ENCODE measurements at regions not wholly inside any gene's neighbourhood (a gene's known extent, or its start where the extent isn't known, plus 50 kb on each side); places are given as distances from the start of the nearest gene placed in this dataset.

GRCh38 chr9:89755821-89756220 lies 151.0 kb downstream of the GADD45G start:
- Histone ChIP-seq H3K4me3 (ENCODE audit: low read depth, low read length) (no peak overlapping the region), H3K4me1 (ENCODE audit: control insufficient read depth, insufficient read depth, low read length) (peaks cover 9% of the 10 kb centered on the region; the same call in 1 of the 2 replicates), H3K9ac (ENCODE audit: low read depth, low read length) (no peak overlapping the region), H3K9me3 (ENCODE audit: control insufficient read depth, insufficient read depth, low read length) (no peaks in the 10 kb centered on the region), H3K36me3 (ENCODE audit: control insufficient read depth, insufficient read depth, low read length) (no peaks in the 10 kb centered on the region), H3K27ac (ENCODE audit: low read depth, low read length) (no peak overlapping the region), H3K27me3 (ENCODE audit: control insufficient read depth, insufficient read depth, low read length) (no peaks in the 10 kb centered on the region)

- no peaks in the 10 kb centered on the region for H3K36me3 ChIP-seq (ENCODE audit: control insufficient read depth, insufficient read depth, low read length)
- no peaks in the 10 kb centered on the region for H3K9me3 ChIP-seq (ENCODE audit: control insufficient read depth, insufficient read depth, low read length)
- no peak overlapping the region for H3K27ac ChIP-seq (ENCODE audit: low read depth, low read length)
- no peak overlapping the region for H3K4me3 ChIP-seq (ENCODE audit: low read depth, low read length)
- no peaks in the 10 kb centered on the region for H3K27me3 ChIP-seq (ENCODE audit: control insufficient read depth, insufficient read depth, low read length)
- H3K4me1 ChIP-seq (ENCODE audit: control insufficient read depth, insufficient read depth, low read length) = peaks cover 7% of the 10 kb centered on the region; the same call in 1 of the 2 replicates
- no peak overlapping the region for H3K9ac ChIP-seq (ENCODE audit: low read depth, low read length)
Observed at GRCh38 chr9:89756891-89757537, 152.2 kb downstream of the GADD45G start.

DNA sequence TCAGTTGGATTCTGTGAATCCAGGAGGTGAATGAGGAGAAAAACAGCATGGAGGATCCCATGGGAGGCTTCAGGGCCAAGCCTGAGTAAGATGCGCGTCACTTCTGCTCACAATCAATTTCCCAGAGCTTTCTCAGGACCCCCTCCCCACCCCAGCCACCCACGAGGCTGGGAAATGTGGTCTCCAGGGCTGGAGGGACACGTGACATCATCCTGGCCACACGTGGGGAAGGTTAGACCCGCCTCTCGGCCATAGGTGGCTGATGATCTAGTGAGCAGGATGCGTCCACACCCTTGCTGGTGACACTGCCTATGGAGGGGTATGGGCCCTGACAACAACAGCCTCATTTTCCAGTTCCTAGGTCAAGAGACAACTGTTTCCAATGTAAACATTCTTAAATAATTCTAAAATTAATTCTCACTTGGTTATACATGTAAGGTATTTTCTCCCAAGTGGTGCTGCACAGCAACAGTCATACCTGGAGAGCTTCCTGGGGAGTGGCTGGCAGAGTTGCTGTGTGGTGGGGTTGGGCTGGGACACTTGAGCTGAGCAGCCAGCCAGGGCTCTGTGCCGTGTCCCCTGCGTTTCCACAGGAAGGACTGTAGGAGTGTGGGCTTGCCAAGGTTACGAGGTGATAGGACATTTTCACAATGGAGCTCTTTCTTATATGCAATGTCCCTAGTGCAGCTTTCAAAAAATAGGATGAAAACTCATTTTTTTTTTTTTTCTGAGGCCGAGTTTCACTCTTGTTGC lies 153.1 kb downstream of the GADD45G start:
- H3K4me1 ChIP-seq (ENCODE audit: control insufficient read depth, insufficient read depth, low read length) = peaks cover 7% of the 10 kb centered on the region; the same call in 1 of the 2 replicates
- no peak overlapping the region for H3K27ac ChIP-seq (ENCODE audit: low read depth, low read length)
- H3K9ac ChIP-seq (ENCODE audit: low read depth, low read length) = no peak overlapping the region
- H3K27me3 ChIP-seq (ENCODE audit: control insufficient read depth, insufficient read depth, low read length) = no peaks in the 10 kb centered on the region
- no peaks in the 10 kb centered on the region for H3K9me3 ChIP-seq (ENCODE audit: control insufficient read depth, insufficient read depth, low read length)
- H3K4me3 ChIP-seq (ENCODE audit: low read depth, low read length) = no peak overlapping the region
- H3K36me3 ChIP-seq (ENCODE audit: control insufficient read depth, insufficient read depth, low read length) = no peaks in the 10 kb centered on the region

GRCh38 chr9:89759572-89759971 lies 154.8 kb downstream of the GADD45G start:
- H3K9me3 ChIP-seq (ENCODE audit: control insufficient read depth, insufficient read depth, low read length) = no peaks in the 10 kb centered on the region
- H3K36me3 ChIP-seq (ENCODE audit: control insufficient read depth, insufficient read depth, low read length) = no peaks in the 10 kb centered on the region
- no peak overlapping the region for H3K9ac ChIP-seq (ENCODE audit: low read depth, low read length)
- no peaks in the 10 kb centered on the region for H3K4me1 ChIP-seq (ENCODE audit: control insufficient read depth, insufficient read depth, low read length)
- no peak overlapping the region for H3K4me3 ChIP-seq (ENCODE audit: low read depth, low read length)
- H3K27me3 ChIP-seq (ENCODE audit: control insufficient read depth, insufficient read depth, low read length) = no peaks in the 10 kb centered on the region
- H3K27ac ChIP-seq (ENCODE audit: low read depth, low read length) = no peak overlapping the region

GRCh38 chr9:89760123-89760522 lies 155.3 kb downstream of the GADD45G start:
- no peaks in the 10 kb centered on the region for H3K36me3 ChIP-seq (ENCODE audit: control insufficient read depth, insufficient read depth, low read length)
- H3K9ac ChIP-seq (ENCODE audit: low read depth, low read length) = no peak overlapping the region
- H3K9me3 ChIP-seq (ENCODE audit: control insufficient read depth, insufficient read depth, low read length) = no peaks in the 10 kb centered on the region
- no peak overlapping the region for H3K4me3 ChIP-seq (ENCODE audit: low read depth, low read length)
- no peaks in the 10 kb centered on the region for H3K4me1 ChIP-seq (ENCODE audit: control insufficient read depth, insufficient read depth, low read length)
- H3K27ac ChIP-seq (ENCODE audit: low read depth, low read length) = no peak overlapping the region
- no peaks in the 10 kb centered on the region for H3K27me3 ChIP-seq (ENCODE audit: control insufficient read depth, insufficient read depth, low read length)

DNA sequence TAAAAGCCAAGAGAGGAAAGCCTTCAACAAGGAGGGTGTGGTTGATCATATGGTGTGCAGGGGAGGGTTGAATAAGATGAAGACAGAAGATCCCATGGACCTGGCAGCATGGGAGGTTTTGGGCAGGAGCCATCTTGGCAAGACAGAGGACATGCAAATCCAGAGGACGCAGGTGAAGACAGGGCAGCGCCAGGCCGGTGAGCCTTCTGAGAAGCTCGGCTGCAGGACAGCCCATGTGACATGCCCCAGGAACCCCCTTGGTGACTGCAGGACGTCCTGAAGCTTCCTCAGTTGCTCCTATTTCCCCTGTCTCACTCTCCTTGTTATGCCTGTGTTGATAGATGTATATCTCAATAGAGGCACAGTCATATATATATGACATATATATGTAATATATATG lies 159.4 kb downstream of the GADD45G start:
- H3K36me3 ChIP-seq (ENCODE audit: control insufficient read depth, insufficient read depth, low read length) = no peaks in the 10 kb centered on the region
- no peak overlapping the region for H3K27ac ChIP-seq (ENCODE audit: low read depth, low read length)
- H3K4me1 ChIP-seq (ENCODE audit: control insufficient read depth, insufficient read depth, low read length) = no peaks in the 10 kb centered on the region
- no peak overlapping the region for H3K9ac ChIP-seq (ENCODE audit: low read depth, low read length)
- no peaks in the 10 kb centered on the region for H3K27me3 ChIP-seq (ENCODE audit: control insufficient read depth, insufficient read depth, low read length)
- H3K9me3 ChIP-seq (ENCODE audit: control insufficient read depth, insufficient read depth, low read length) = no peaks in the 10 kb centered on the region
- no peak overlapping the region for H3K4me3 ChIP-seq (ENCODE audit: low read depth, low read length)

- Histone ChIP-seq H3K9me3 (ENCODE audit: control insufficient read depth, insufficient read depth, low read length) (no peaks in the 10 kb centered on the region), H3K27ac (ENCODE audit: low read depth, low read length) (no peak overlapping the region), H3K27me3 (ENCODE audit: control insufficient read depth, insufficient read depth, low read length) (no peaks in the 10 kb centered on the region), H3K4me3 (ENCODE audit: low read depth, low read length) (no peak overlapping the region), H3K36me3 (ENCODE audit: control insufficient read depth, insufficient read depth, low read length) (no peaks in the 10 kb centered on the region), H3K9ac (ENCODE audit: low read depth, low read length) (no peak overlapping the region), H3K4me1 (ENCODE audit: control insufficient read depth, insufficient read depth, low read length) (no peaks in the 10 kb centered on the region)
Observed at GRCh38 chr9:89765211-89765946, 160.6 kb downstream of the GADD45G start.

DNA sequence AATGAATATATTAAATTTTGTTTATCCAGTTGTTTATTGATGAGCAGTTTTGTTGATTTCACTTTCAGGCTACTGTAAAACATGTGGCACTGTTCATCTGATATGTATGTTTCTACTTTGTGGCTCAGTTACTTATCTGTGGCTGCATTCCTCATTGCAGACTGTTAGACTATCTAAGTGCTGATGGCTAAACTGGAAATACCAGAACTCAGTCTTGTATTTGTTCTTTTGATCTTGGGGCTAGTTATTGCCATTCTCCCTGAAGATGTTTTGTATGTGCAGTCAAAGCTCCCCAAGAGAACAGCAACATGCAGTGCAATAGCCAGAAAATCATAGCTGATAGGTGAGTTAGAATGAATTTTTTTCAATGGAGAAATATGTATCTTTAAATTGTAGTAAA lies 162.2 kb downstream of the GADD45G start:
- Histone ChIP-seq H3K27ac (ENCODE audit: low read depth, low read length) (no peak overlapping the region), H3K9me3 (ENCODE audit: control insufficient read depth, insufficient read depth, low read length) (no peaks in the 10 kb centered on the region), H3K4me1 (ENCODE audit: control insufficient read depth, insufficient read depth, low read length) (no peaks in the 10 kb centered on the region), H3K9ac (ENCODE audit: low read depth, low read length) (no peak overlapping the region), H3K4me3 (ENCODE audit: low read depth, low read length) (no peak overlapping the region), H3K36me3 (ENCODE audit: control insufficient read depth, insufficient read depth, low read length) (no peaks in the 10 kb centered on the region), H3K27me3 (ENCODE audit: control insufficient read depth, insufficient read depth, low read length) (no peaks in the 10 kb centered on the region)

DNA sequence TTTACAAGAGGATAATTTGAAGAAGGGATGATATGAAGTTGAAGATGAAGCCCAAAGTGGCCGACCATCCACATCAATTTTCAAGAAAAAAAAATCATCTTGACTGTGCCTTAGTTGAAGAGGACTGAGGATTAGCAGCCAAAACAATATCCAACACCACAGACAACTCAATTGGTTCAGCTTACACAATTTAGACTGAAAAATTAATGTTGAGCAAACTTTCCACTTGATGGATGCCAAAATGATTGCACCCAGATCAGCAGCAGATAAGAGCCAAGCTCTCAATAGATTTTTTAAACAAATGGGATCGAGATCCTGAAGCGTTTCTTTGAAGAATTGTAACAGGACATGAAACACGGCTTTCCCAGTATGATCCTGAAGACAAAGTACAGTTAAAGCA lies 163.2 kb downstream of the GADD45G start:
- no peaks in the 10 kb centered on the region for H3K4me1 ChIP-seq (ENCODE audit: control insufficient read depth, insufficient read depth, low read length)
- no peaks in the 10 kb centered on the region for H3K9me3 ChIP-seq (ENCODE audit: control insufficient read depth, insufficient read depth, low read length)
- H3K36me3 ChIP-seq (ENCODE audit: control insufficient read depth, insufficient read depth, low read length) = no peaks in the 10 kb centered on the region
- H3K27ac ChIP-seq (ENCODE audit: low read depth, low read length) = no peak overlapping the region
- H3K4me3 ChIP-seq (ENCODE audit: low read depth, low read length) = no peak overlapping the region
- H3K27me3 ChIP-seq (ENCODE audit: control insufficient read depth, insufficient read depth, low read length) = no peaks in the 10 kb centered on the region
- H3K9ac ChIP-seq (ENCODE audit: low read depth, low read length) = no peak overlapping the region

DNA sequence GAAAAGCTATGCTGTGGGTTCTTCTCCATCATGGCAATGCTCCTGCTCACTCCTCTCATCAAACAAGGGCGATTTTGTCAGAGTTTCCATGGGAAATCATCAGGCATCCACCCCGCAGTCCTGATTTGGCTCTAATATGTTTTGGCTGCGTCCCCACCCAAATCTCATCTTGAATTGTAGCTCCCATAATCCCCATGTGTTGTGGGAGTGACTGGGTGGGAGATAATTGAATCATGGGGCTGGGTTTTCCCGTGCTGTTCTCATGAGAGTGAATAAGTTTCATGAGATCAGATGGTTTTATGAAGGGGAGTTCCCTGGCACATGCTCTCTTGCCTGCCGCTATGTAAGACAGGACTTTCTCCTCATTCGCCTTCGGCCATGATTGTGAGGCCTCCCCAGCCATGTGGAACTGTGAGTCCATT lies 163.8 kb downstream of the GADD45G start:
- Histone ChIP-seq H3K9ac (ENCODE audit: low read depth, low read length) (no peak overlapping the region), H3K4me3 (ENCODE audit: low read depth, low read length) (no peak overlapping the region), H3K36me3 (ENCODE audit: control insufficient read depth, insufficient read depth, low read length) (no peaks in the 10 kb centered on the region), H3K27me3 (ENCODE audit: control insufficient read depth, insufficient read depth, low read length) (no peaks in the 10 kb centered on the region), H3K4me1 (ENCODE audit: control insufficient read depth, insufficient read depth, low read length) (no peaks in the 10 kb centered on the region), H3K9me3 (ENCODE audit: control insufficient read depth, insufficient read depth, low read length) (no peaks in the 10 kb centered on the region), H3K27ac (ENCODE audit: low read depth, low read length) (no peak overlapping the region)
